NCI-H1105 (cell line): ENCODE measurements at regions not wholly inside any gene's neighbourhood (a gene's known extent, or its start where the extent isn't known, plus 50 kb on each side); places are given as distances from the start of the nearest gene placed in this dataset.

ENCODE experiments used
- DNase-seq: peaks from one replicate; lab custom pipeline; 2025; lab: John Stamatoyannopoulos, UW

DNA sequence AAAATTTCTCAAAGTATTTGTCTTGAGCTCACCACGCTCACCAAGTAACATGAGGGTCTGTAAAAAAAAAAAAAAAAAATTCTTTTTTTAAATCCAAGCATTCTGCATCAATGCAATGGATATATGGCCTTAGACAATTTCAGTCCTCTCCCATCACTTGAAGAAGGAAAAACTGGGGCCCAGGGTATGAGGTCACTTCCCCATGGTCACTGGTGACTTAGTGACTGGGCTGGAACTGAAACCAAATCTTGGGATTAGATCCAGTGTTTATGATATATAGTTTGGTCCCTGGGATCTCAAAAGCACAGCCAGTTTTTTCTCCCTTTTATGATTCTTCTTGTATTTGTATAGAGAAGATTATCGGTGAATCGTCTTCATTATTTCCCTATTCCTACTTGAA is 477.9 kb upstream of the TNP1 start:
- no peak for DNase-seq

DNA sequence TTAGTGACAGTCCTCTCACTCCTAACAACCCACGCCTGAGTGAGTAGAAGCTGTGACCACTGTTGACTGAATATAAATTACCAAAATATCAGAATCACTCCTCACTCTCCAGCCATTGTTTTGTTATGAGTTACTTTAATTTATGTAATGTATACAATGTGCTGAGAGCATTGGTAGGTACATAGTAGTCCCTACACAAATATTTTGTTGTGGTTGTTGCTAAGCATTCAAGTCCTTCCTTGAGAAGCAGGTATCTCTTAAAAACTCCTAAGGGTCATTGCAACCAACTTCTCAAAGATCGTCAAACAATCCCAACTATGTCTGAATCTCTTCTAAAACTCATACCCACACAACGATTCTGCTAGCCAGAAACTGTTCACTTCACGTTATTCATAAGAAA is 476.8 kb upstream of the TNP1 start:
- no peak for DNase-seq

DNA sequence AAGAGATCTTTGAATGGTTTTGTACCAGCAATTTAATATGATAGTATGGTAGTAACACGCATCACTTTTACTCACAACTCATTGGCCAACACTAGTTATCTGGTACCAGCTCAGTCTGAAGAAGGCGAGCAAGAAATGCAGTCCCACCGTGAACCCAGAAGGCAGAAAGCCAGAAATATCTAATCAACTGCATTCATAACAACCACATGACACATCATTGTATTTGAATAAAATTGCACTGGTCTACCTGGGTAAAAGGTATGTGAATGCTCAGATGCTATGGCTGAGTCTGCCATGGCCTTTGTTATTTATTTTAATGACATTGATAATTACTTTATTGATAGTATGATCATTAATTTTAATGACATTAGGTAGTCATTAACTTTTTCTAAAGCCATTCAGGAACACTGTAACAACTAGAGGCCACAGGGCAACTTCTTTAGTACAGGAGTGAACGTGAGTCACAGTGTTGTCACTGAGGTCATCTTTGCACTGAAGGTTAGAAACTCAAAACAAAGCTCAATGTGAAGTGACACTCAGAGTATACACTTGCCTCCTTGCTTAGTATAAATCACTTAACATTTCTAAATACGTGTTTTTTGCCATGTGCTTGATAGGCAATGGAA is 475.6 kb upstream of the TNP1 start:
- no peak for DNase-seq

DNA sequence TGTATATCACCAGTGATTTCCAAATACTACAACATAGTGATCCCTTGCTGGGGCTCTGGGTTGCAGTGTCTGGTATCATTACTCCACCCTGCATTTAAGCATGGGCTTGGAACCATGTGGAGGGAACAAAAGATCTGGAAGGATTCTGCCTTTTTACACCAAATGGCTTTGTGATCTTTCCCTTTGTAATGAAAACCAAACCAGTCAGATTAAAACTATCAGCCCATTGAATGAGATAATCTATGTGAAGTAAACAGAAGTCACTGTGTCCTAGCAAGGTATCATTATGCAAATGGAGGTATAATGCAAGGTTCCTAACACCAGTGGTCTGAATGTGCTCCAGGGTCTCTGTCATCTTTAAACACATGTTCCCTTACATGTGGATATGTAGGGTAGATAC is 474.7 kb upstream of the TNP1 start:
- no peak for DNase-seq

- no peak for DNase-seq
These were observed 473.0 kb upstream of the TNP1 start for GRCh38 chr2:217332866-217333265.

GRCh38 chr2:217332417-217332791 is 472.5 kb upstream of the TNP1 start:
- no peak for DNase-seq

DNA sequence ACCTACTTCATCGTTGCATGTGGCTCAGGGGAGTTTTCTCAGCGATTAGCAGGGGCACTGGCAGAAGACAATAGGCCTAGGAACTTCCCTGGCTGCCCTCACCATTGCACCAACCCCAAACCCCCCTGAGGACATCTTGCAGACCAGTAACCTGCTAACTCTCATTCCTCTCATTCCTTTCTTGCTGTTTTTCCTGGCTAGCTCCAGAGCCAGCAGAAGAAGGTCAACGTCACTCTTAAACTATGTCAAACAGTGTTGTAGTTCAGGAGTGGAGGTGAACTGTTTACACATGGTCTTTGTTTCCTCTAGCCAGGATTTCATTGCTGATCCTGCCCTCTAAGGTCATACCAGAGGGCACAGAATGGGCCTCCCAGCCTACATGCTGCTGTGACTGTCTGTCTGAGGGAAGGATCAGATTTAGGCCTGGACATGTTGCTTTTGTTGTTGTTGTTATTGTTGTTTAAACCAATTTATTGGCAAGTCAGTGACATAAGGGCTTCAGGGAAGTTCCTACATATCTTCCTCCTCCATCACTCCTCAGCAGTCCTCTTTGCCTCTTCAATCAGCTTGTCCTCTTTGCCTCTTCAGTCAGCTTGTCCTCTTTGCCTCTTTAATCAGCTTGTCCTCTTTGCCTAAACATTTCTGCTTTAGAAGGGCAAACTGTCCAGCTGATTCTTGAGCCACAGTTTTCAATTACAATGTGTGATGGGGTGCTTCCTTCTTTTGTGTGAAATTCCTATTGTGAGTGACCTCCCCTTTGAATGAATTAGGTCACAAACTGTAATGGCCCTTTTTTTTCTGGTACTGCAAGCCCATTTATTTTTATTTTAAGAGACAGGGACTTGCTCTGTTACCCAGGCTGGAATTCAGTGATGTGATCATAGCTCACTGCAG is 471.9 kb upstream of the TNP1 start:
- DNase-seq, result no peak

GRCh38 chr2:217330647-217331046 is 470.8 kb upstream of the TNP1 start:
- DNase-seq, result no peak

DNA sequence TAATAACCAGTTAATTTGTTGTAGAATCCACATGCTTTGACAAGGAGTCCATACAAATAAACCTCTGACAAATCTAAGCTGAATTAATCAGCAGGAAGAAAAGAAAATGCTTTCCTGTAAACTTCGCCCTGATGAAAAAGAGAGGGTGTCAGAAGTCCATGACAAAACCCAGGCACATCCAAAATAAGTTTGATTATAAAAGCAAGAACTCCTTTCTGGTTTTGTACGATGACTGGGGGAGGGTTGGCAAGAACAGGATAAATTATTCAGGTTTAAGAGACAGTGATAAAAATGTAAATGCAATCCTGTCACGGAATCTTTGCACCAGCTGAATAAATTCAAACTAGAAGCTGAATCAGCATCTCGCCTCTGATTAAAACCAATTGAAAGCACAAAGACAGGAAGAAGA is 469.2 kb upstream of the TNP1 start:
- no peak for DNase-seq

- no peak for DNase-seq
These were observed 468.7 kb upstream of the TNP1 start for GRCh38 chr2:217328622-217328978.

DNA sequence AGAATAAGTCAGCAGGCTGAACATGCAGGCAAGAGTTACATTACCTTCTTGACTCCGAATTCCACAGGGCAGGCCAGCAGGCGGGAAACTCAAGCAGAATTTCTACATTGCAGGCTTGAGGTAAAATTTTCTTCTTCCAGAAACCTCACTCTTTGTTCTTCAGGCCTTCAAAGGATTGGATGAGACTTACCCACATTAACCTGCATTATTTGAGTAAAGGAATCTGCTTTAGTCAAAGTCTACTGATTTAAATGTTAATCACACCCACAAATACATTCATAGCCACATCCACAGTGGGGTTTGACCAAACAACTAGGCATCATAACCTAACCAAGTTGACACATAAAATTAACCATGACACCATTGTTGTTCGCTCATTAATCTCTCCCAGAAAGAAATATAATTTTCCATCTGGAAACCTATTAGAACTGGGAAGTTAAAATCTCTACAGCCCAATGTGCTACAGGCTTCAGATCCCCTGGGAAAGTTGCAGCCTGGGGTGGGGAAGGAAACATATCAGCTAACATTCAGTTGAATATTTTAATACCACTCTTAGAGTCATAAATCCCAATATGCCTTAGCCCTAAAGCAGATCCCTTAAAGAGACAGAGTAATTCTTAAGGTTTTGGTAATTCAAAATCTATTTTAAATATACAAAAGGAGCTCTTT is 468.2 kb upstream of the TNP1 start:
- no peak for DNase-seq

DNA sequence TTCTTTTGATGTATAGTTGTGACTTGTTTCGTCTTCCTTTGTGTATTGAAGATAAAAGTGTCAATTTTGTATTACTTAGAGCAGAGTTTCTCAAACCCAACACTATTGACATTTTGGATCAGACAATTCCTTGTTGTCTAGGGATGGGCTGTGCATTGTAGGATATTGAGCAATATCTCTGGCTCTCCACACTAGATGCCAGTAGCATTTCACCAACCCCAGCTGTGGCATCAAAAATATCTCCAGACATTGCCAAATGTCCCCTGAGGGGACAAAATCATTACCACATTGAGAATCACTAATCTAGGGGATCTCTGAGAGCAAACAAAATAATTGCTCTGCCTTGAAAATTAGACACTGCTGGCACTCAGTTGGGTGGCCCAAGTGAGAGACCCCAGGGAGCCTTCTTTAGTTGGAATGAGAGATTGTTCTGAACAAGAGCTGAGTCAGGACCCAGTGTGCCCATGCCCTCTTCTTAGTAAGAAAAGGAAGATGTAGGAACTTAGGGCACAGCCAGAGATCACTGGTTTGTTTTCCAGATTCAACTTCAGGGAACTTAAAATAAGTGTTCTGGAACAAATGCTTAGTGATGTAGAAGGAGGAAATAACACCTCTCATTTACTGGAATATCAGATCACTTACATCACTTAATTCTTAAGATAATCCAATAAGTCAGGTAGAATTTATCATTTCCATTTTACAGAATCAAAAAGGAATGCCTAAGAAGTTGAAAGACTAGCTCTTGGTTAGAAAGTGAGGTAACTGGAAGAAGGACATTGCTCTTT is 466.6 kb upstream of the TNP1 start:
- no peak for DNase-seq

DNA sequence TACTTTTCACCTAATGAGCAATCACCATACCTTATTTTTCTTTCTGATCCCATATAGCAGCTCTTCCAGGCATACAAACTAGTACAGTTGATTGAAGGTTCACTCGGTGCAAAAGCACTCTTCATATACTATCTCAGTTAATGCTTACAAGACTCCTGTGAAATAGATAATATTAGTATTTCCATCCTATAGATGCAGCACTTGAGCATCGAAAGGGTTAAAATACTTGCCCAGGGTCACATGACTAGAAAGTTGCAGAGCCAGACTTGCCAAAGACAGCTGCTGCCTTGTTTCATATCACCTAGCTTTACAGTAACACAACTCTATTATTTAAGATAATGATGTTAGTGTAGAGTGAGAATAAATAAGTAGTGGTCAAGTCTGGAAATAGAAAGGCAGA is 466.0 kb upstream of the TNP1 start:
- DNase-seq, result peak; percentile 16

- DNase-seq, result peak; percentile 72
These were observed 465.4 kb upstream of the TNP1 start for GRCh38 chr2:217325251-217325650.

DNA sequence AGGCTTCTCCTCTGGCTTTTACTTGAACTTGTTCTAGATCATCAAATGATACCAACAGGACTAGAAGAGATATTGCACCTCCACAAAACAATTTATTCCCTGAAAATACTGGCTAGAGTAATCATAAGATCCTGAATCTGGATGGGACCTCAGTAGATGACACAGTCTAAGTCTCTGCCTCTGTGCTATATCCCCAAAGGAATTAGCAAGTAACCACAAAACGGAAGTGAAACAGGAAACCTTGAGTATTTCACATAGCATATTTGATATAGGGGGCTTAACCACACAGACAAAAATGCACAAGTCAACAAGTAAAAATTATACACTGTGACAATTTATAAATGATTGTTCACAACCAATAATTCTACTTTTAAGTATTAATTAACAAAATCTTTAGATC is 456.9 kb upstream of the TNP1 start:
- no peak for DNase-seq

- DNase-seq, result peak; percentile 81
These were observed 454.2 kb upstream of the TNP1 start for GRCh38 chr2:217314021-217314460.

DNA sequence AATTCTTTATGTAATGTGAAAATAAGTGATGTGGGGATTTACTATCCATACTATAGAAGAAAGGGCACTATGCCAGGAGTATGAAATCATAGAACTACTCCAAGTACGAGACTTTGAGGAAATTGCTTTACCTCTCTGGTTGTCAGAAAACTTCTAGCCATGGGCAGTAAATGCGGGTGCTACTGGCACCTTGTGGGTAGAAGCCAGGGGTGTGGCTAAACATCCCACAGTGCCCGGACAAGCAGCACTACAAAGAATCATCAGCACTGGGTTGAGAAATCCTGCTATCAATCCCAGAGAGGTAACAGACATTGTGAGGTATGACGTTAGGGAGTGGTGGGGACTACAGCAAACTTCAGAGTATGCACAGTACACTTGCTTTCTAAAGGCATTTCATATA is 453.5 kb upstream of the TNP1 start:
- no peak for DNase-seq

- no peak for DNase-seq
These were observed 449.2 kb upstream of the TNP1 start for GRCh38 chr2:217309056-217309455.

- peak; percentile 72 for DNase-seq
These were observed 447.2 kb upstream of the TNP1 start for GRCh38 chr2:217307023-217307422.

DNA sequence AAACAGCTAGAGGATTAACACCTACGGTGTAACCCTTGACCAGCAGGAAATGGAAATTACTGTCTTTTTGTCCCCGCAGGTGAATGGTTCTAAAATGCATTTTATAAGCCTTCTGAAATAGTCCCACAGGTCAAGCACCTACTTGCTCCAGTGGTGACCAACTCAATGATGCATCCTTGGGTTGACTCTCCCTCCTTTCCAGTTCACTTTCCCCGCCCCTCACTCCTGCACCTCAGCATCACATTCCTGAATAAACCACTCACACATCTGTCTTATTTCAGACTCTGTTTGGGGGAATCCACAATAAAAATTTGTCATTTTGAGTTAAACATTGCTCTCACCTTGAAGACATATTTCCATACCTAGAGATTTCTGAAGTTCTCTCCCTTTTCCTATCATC is 446.0 kb upstream of the TNP1 start:
- DNase-seq, result no peak

DNA sequence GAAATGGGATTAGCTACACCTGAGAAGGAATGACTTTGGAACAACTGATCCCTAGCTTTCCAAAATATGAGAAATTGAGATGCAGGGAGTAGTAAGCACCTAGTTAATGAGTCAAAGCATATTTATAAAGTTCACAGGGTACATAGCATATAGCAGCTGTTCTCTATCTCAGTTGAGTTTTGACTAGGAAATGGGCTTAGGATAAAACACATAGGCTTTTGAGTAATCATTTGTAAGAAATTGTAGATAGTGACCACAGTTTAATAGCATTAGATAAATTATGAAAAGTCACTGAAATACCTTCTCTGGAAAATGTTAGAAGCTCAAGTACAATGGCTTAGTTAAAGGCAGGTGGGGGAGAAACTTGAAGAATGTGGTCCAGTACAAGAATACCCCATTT is 444.7 kb upstream of the TNP1 start:
- DNase-seq, result no peak

DNA sequence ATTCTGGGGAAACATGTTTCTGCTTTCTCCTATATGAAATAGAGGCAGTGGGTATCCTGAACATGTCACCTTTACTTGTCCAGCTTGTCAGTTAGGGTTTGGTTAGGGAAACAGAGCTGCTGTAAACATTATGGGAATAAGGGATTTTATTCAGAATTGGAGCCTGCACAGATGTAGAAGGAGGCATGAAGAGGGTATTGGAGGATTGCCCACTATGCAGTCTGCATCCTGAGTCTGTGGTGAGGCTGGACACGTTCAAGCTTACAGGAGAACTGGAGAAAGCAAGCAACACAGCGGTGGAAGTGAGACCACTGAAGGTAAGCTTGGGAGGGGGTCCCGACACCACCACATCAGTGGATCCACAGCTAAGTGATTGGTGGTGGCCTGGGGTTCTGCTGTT is 443.0 kb upstream of the TNP1 start:
- no peak for DNase-seq
